MCF 10A (cell line): ENCODE measurements at regions not wholly inside any gene's neighbourhood (a gene's known extent, or its start where the extent isn't known, plus 50 kb on each side); places are given as distances from the start of the nearest gene placed in this dataset.
A peak's percentile ranks its signal among the peaks of the same experiment; 100 is the strongest.

Source experiments
- BruUV-seq: library from RNA; stranded (reverse); fragments of 400-500 nt; replicated peaks from 2 replicates; lab custom pipeline; 2021; lab: Mats Ljungman, UMichigan
- CTCF ChIA-PET: fragments of 300-600 bp; sonication (Branson Sonifier 250); formaldehyde crosslinking; extraction: SDS; loops from one replicate; lab custom pipeline; 2021; ENCODE audit warnings: antibody characterized with exemption, inconsistent platforms; lab: Yijun Ruan, JAX
- POLR2A ChIA-PET: fragments of 300-600, 350-650 bp; sonication (Branson Sonifier 250); formaldehyde crosslinking; extraction: SDS; loops from one replicate; lab custom pipeline; 2020; ENCODE audit warnings: antibody characterized with exemption, inconsistent platforms; lab: Yijun Ruan, JAX
- DNase-seq: peaks from one replicate; pipeline ENCODE4 v3.0.0-alpha.2; 2018; ENCODE audit not compliant: unreplicated experiment
- H3K27ac Mint-ChIP-seq: one replicate; pipeline ENCODE4 v1.8.0; 2022; ENCODE audit warnings: mild to moderate bottlenecking, low read depth, mixed read lengths; ENCODE audit not compliant: unreplicated experiment
- H3K27me3 Mint-ChIP-seq: one replicate; pipeline ENCODE4 v1.8.0; 2022; ENCODE audit warnings: mixed read lengths; ENCODE audit not compliant: insufficient read depth, unreplicated experiment
- H3K36me3 Mint-ChIP-seq: one replicate; pipeline ENCODE4 v1.8.0; 2022; ENCODE audit warnings: mild to moderate bottlenecking, moderate library complexity, mixed read lengths; ENCODE audit not compliant: insufficient read depth, unreplicated experiment
- H3K4me1 Mint-ChIP-seq: one replicate; pipeline ENCODE4 v1.8.0; 2022; ENCODE audit warnings: mixed read lengths; ENCODE audit not compliant: insufficient read depth, unreplicated experiment
- H3K4me3 Mint-ChIP-seq: one replicate; pipeline ENCODE4 v1.8.0; 2022; ENCODE audit warnings: mild to moderate bottlenecking, moderate library complexity, mixed read lengths; ENCODE audit not compliant: unreplicated experiment
- H3K9me3 Mint-ChIP-seq: one replicate; pipeline ENCODE4 v1.8.0; 2022; ENCODE audit warnings: mixed read lengths; ENCODE audit not compliant: unreplicated experiment
- intact Hi-C: fragments of 100-400 bp; cut with micrococcal nuclease; formaldehyde crosslinking; loops from 2 replicates; pipeline ENCODE4 v1.14.1; 2022
- TF ChIP-seq, protein P1 (sequence below): fragments of 200-600 bp; IDR thresholded peaks from one replicate; pipeline ENCODE4 v1.8.0; 2022; ENCODE audit warnings: antibody characterized with exemption, mild to moderate bottlenecking; ENCODE audit not compliant: unreplicated experiment

GRCh38 chr14:40989260-40989659, 617.4 kb upstream of the LRFN5 start:
- POLR2A ChIA-PET = interaction anchor here (0.6 kb wide), 1 partner anchor 15 kb away, joined by 3 read pairs; no protein-coding TSS in a partner anchor
- Mint-ChIP-seq H3K4me3 (no peak overlapping the region), H3K36me3 (no peaks in the 10 kb centered on the region), H3K4me1 (no peaks in the 10 kb centered on the region), H3K27ac (no peak overlapping the region), H3K9me3 (no peaks in the 10 kb centered on the region), H3K27me3 (peaks cover 47% of the 10 kb centered on the region)
- no TSS peak for BruUV-seq
- intact Hi-C loops = no loop called here
- DNase-seq = peak; percentile 9
- TF ChIP-seq, protein P1, sequence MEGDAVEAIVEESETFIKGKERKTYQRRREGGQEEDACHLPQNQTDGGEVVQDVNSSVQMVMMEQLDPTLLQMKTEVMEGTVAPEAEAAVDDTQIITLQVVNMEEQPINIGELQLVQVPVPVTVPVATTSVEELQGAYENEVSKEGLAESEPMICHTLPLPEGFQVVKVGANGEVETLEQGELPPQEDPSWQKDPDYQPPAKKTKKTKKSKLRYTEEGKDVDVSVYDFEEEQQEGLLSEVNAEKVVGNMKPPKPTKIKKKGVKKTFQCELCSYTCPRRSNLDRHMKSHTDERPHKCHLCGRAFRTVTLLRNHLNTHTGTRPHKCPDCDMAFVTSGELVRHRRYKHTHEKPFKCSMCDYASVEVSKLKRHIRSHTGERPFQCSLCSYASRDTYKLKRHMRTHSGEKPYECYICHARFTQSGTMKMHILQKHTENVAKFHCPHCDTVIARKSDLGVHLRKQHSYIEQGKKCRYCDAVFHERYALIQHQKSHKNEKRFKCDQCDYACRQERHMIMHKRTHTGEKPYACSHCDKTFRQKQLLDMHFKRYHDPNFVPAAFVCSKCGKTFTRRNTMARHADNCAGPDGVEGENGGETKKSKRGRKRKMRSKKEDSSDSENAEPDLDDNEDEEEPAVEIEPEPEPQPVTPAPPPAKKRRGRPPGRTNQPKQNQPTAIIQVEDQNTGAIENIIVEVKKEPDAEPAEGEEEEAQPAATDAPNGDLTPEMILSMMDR = no peak
- CTCF ChIA-PET = no interaction called here

GRCh38 chr14:40987481-40987880, 619.2 kb upstream of the LRFN5 start:
- BruUV-seq = no TSS peak
- intact Hi-C loops = no loop called here
- Mint-ChIP-seq H3K9me3 (no peaks in the 10 kb centered on the region), H3K27ac (no peak overlapping the region), H3K36me3 (no peaks in the 10 kb centered on the region), H3K4me3 (no peak overlapping the region), H3K27me3 (peaks cover 48% of the 10 kb centered on the region), H3K4me1 (no peaks in the 10 kb centered on the region)
- ChIA-PET POLR2A (no interaction called here), CTCF (no interaction called here)
- DNase-seq = peak; percentile 39
- TF ChIP-seq, protein P1 = no peak

DNA sequence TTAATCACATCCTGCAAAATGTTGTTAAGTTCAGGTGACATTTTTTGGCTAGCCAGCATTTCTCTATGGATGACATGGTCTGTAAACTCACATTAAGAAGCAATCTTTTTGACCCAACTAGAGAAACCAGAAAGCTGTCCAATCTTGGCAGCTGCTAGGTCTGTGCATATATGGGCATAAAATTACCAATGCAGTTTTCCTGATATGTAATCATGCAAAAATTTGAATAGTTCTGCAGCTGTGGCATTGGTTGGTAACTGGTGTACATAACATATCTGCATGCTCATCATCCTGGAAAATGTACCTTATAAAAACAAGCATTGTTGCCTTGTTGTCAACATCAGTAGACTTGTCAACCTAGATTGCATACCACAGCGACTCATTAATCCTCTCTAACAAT, 620.0 kb upstream of the LRFN5 start:
- Mint-ChIP-seq H3K27ac (no peak overlapping the region), H3K4me1 (no peaks in the 10 kb centered on the region), H3K27me3 (peaks cover 48% of the 10 kb centered on the region), H3K9me3 (no peaks in the 10 kb centered on the region), H3K36me3 (no peaks in the 10 kb centered on the region), H3K4me3 (no peak overlapping the region)
- CTCF ChIA-PET = no interaction called here
- intact Hi-C loops = no loop called here
- no TSS peak for BruUV-seq
- TF ChIP-seq, protein P1 = no peak
- no peak for DNase-seq
- POLR2A ChIA-PET = no interaction called here

- Mint-ChIP-seq H3K27me3 (peaks cover 52% of the 10 kb centered on the region), H3K36me3 (no peaks in the 10 kb centered on the region), H3K27ac (no peak overlapping the region), H3K4me3 (no peak overlapping the region), H3K4me1 (no peaks in the 10 kb centered on the region), H3K9me3 (no peaks in the 10 kb centered on the region)
- ChIA-PET POLR2A (no interaction called here), CTCF (no interaction called here)
- no TSS peak for BruUV-seq
- intact Hi-C loops = no loop called here
- DNase-seq = no peak
- TF ChIP-seq, protein P1 = no peak
Measured at GRCh38 chr14:40985584-40985983, 621.1 kb upstream of the LRFN5 start.
